ENCODE measurements at regions not wholly inside any gene's neighbourhood (a gene's known extent, or its start where the extent isn't known, plus 50 kb on each side); places are given as distances from the start of the nearest gene placed in this dataset.

- no peak for TF ChIP-seq EZH2 (IDR thresholded peaks at IDR 0.05; ENCODE audit: borderline replicate concordance, low read length)
- no peak for TF ChIP-seq CTCF (conservative IDR thresholded peaks at IDR 0.05 in 1 of 2, IDR thresholded peaks at IDR 0.05 in 1 of 2; ENCODE audit: extremely low read depth in 1 of 2, insufficient read depth in 1 of 2, low read depth in 1 of 2, low read length in 2 of 2)
Observed at GRCh38 chr17:74052993-74053711, 150.3 kb upstream of the RPL38 start.
